ENCODE measurements at regions not wholly inside any gene's neighbourhood (a gene's known extent, or its start where the extent isn't known, plus 50 kb on each side); places are given as distances from the start of the nearest gene placed in this dataset.
"Not testable (repeated sequence)": the region's sequence is repeated elsewhere in the genome, so short reads cannot be mapped to it uniquely, and the experiment has no call there.

- DNase-seq (ENCODE audit: low spot score): no peak
These were observed 119.6 kb upstream of the BRWD3 start for GRCh38 chrX:80929251-80929650.

GRCh38 chrX:80917919-80918318 is 108.2 kb upstream of the BRWD3 start:
- no peak for DNase-seq (ENCODE audit: low spot score)

- not testable (repeated sequence) for DNase-seq (ENCODE audit: low spot score)
These were observed 102.7 kb upstream of the BRWD3 start for GRCh38 chrX:80912351-80912750.

GRCh38 chrX:80879916-80880315 is 70.2 kb upstream of the BRWD3 start:
- DNase-seq (ENCODE audit: low spot score): no peak

- no peak for DNase-seq (ENCODE audit: low spot score)
These were observed 69.5 kb upstream of the BRWD3 start for GRCh38 chrX:80879143-80879542.

- DNase-seq (ENCODE audit: low spot score): peak; percentile 65
These were observed 67.2 kb upstream of the BRWD3 start for GRCh38 chrX:80876877-80877276.

Data from RKO (cell line).